ENCODE measurements at regions not wholly inside any gene's neighbourhood (a gene's known extent, or its start where the extent isn't known, plus 50 kb on each side); places are given as distances from the start of the nearest gene placed in this dataset.

DNA sequence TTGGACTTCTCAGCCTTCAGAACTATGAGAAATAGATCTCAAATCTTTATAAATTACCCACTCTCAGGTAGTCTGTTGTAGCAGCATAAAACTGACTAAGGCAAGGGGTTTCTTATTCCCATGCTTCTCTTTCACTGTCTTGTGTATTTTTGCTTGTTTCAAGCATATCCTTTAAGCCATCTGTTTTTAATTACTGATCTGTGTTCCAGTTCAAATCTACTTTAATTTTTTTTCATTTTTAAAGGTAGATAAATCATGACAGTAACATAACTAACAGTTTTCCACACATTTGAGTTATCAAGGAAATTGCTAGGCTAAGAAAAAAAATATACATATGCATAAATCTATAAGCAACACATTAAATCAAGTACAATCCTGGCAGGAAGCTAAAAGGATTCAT lies 317.9 kb upstream of the TNP1 start:
- TF ChIP-seq, protein P1, sequence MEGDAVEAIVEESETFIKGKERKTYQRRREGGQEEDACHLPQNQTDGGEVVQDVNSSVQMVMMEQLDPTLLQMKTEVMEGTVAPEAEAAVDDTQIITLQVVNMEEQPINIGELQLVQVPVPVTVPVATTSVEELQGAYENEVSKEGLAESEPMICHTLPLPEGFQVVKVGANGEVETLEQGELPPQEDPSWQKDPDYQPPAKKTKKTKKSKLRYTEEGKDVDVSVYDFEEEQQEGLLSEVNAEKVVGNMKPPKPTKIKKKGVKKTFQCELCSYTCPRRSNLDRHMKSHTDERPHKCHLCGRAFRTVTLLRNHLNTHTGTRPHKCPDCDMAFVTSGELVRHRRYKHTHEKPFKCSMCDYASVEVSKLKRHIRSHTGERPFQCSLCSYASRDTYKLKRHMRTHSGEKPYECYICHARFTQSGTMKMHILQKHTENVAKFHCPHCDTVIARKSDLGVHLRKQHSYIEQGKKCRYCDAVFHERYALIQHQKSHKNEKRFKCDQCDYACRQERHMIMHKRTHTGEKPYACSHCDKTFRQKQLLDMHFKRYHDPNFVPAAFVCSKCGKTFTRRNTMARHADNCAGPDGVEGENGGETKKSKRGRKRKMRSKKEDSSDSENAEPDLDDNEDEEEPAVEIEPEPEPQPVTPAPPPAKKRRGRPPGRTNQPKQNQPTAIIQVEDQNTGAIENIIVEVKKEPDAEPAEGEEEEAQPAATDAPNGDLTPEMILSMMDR (conservative IDR thresholded peaks at IDR 0.05), result no peak
- no peak for TF ChIP-seq EZH2 (IDR thresholded peaks at IDR 0.05; ENCODE audit: low read depth)

All from PC-9 (cell line).